BLaER1 (cell line): ENCODE measurements at regions not wholly inside any gene's neighbourhood (a gene's known extent, or its start where the extent isn't known, plus 50 kb on each side); places are given as distances from the start of the nearest gene placed in this dataset.
"Not testable (repeated sequence)": the region's sequence is repeated elsewhere in the genome, so short reads cannot be mapped to it uniquely, and the experiment has no call there.

Source experiments
- H3K27ac ChIP-seq: shearing (Covaris generic); formaldehyde crosslinking; 2 replicates; pipeline ENCODE4 v1.8.1; 2022
- H3K27me3 ChIP-seq: shearing (Covaris generic); formaldehyde crosslinking; 2 replicates; pipeline ENCODE4 v1.8.1; 2022
- H3K36me3 ChIP-seq: shearing (Covaris generic); formaldehyde crosslinking; 2 replicates; pipeline ENCODE4 v1.8.1; 2022
- H3K4me1 ChIP-seq: shearing (Covaris generic); formaldehyde crosslinking; 2 replicates; pipeline ENCODE4 v1.8.1; 2022
- H3K4me2 ChIP-seq: shearing (Covaris generic); formaldehyde crosslinking; 2 replicates; pipeline ENCODE4 v1.8.1; 2022
- H3K4me3 ChIP-seq: shearing (Covaris generic); formaldehyde crosslinking; 2 replicates; pipeline ENCODE4 v1.8.1; 2022
- H3K9ac ChIP-seq: shearing (Covaris generic); formaldehyde crosslinking; 2 replicates; pipeline ENCODE4 v1.8.1; 2022
- H3K9me3 ChIP-seq: shearing (Covaris generic); formaldehyde crosslinking; 2 replicates; pipeline ENCODE4 v1.8.1; 2022
- H4K20me1 ChIP-seq: shearing (Covaris generic); formaldehyde crosslinking; 2 replicates; pipeline ENCODE4 v1.8.1; 2022
- Cebpa-rat ChIP-seq: shearing (Covaris generic); IDR thresholded peaks from 2 replicates; pipeline ENCODE4 v1.8.1; 2022

- H3K27ac ChIP-seq = peak overlapping the region; percentile 53; the same call in 1 of the 2 replicates
- H3K36me3 ChIP-seq = no peaks in the 10 kb centered on the region
- H3K4me1 ChIP-seq = peaks cover 71% of the 10 kb centered on the region
- TF ChIP-seq Cebpa-rat = no peak
- no peak overlapping the region for H3K9ac ChIP-seq
- H4K20me1 ChIP-seq = no peaks in the 10 kb centered on the region
- H3K27me3 ChIP-seq = no peaks in the 10 kb centered on the region
- peaks cover 18% of the 10 kb centered on the region for H3K9me3 ChIP-seq
- no peak overlapping the region for H3K4me3 ChIP-seq
- H3K4me2 ChIP-seq = peak overlapping the region; percentile 58
Measured at GRCh38 chr3:177710506-177710905, 513.2 kb upstream of the TBL1XR1 start.

GRCh38 chr3:177711637-177712036, 514.4 kb upstream of the TBL1XR1 start:
- H3K4me2 ChIP-seq = peak overlapping the region; percentile 58

GRCh38 chr3:177713928-177714900, 516.9 kb upstream of the TBL1XR1 start:
- H3K4me3 ChIP-seq = no peak overlapping the region
- H3K36me3 ChIP-seq = no peaks in the 10 kb centered on the region
- peaks cover 60% of the 10 kb centered on the region for H3K4me1 ChIP-seq
- peak overlapping the region; percentile 31; the same call in 1 of the 2 replicates for H3K9ac ChIP-seq
- peaks cover 35% of the 10 kb centered on the region for H3K9me3 ChIP-seq
- H3K27me3 ChIP-seq = no peaks in the 10 kb centered on the region
- H3K4me2 ChIP-seq = peak overlapping the region; percentile 39
- H4K20me1 ChIP-seq = no peaks in the 10 kb centered on the region
- peak overlapping the region; percentile 42 for H3K27ac ChIP-seq
- no peak for TF ChIP-seq Cebpa-rat

More at GRCh38 chr3:177711637-177712036, 514.4 kb upstream of the TBL1XR1 start:
- Histone ChIP-seq H3K9me3 (peaks cover 27% of the 10 kb centered on the region), H4K20me1 (no peaks in the 10 kb centered on the region), H3K27me3 (no peaks in the 10 kb centered on the region), H3K4me1 (peaks cover 62% of the 10 kb centered on the region), H3K4me3 (no peak overlapping the region), H3K36me3 (no peaks in the 10 kb centered on the region), H3K9ac (peak overlapping the region; percentile 46; the same call in 1 of the 2 replicates), H3K27ac (peak overlapping the region; percentile 53)
- no peak for TF ChIP-seq Cebpa-rat

- Histone ChIP-seq H3K36me3 (no peaks in the 10 kb centered on the region), H4K20me1 (no peaks in the 10 kb centered on the region), H3K4me3 (no peak overlapping the region), H3K27me3 (no peaks in the 10 kb centered on the region), H3K4me2 (peak overlapping the region; percentile 39), H3K27ac (peak overlapping the region; percentile 42; the same call in 1 of the 2 replicates), H3K9ac (no peak overlapping the region), H3K9me3 (peaks cover 41% of the 10 kb centered on the region), H3K4me1 (peaks cover 60% of the 10 kb centered on the region)
- TF ChIP-seq Cebpa-rat = no peak
Measured at GRCh38 chr3:177714945-177715344, 517.7 kb upstream of the TBL1XR1 start.

GRCh38 chr3:177715980-177716379, 518.7 kb upstream of the TBL1XR1 start:
- Histone ChIP-seq H3K4me3 (no peak overlapping the region), H3K27ac (peak overlapping the region; percentile 24; the same call in 1 of the 2 replicates), H3K27me3 (no peaks in the 10 kb centered on the region), H3K9me3 (peaks cover 52% of the 10 kb centered on the region), H4K20me1 (no peaks in the 10 kb centered on the region), H3K9ac (no peak overlapping the region), H3K4me1 (peaks cover 52% of the 10 kb centered on the region), H3K4me2 (peak overlapping the region; percentile 39), H3K36me3 (no peaks in the 10 kb centered on the region)
- no peak for TF ChIP-seq Cebpa-rat

- H3K4me1 ChIP-seq = peaks cover 54% of the 10 kb centered on the region
- not testable (repeated sequence) for H3K27ac ChIP-seq, H3K9ac ChIP-seq, H4K20me1 ChIP-seq, H3K4me3 ChIP-seq, H3K27me3 ChIP-seq, H3K4me2 ChIP-seq, H3K36me3 ChIP-seq
- H3K9me3 ChIP-seq = peaks cover 53% of the 10 kb centered on the region
Measured at GRCh38 chr3:177720927-177721326, 523.6 kb upstream of the TBL1XR1 start.

- H3K36me3 ChIP-seq = no peaks in the 10 kb centered on the region
- H3K9me3 ChIP-seq = peaks cover 41% of the 10 kb centered on the region
- H3K27ac ChIP-seq = peak overlapping the region; percentile 81
Measured at GRCh38 chr3:177721864-177722785, 524.8 kb upstream of the TBL1XR1 start.

GRCh38 chr3:177724020-177724638, 526.8 kb upstream of the TBL1XR1 start:
- Histone ChIP-seq H3K9me3 (peaks cover 41% of the 10 kb centered on the region), H3K27ac (peak overlapping the region; percentile 81), H4K20me1 (no peaks in the 10 kb centered on the region), H3K36me3 (peaks cover 5% of the 10 kb centered on the region; the same call in 1 of the 2 replicates), H3K4me1 (peaks cover 76% of the 10 kb centered on the region), H3K4me3 (peak overlapping the region; percentile 56; the same call in 1 of the 2 replicates), H3K4me2 (peak overlapping the region; percentile 78), H3K27me3 (no peaks in the 10 kb centered on the region), H3K9ac (peak overlapping the region; percentile 63)
- peak; percentile 66 for TF ChIP-seq Cebpa-rat

More at GRCh38 chr3:177721864-177722785, 524.8 kb upstream of the TBL1XR1 start:
- H3K27me3 ChIP-seq = no peaks in the 10 kb centered on the region
- no peaks in the 10 kb centered on the region for H4K20me1 ChIP-seq
- H3K9ac ChIP-seq = peak overlapping the region; percentile 72
- H3K4me1 ChIP-seq = peaks cover 64% of the 10 kb centered on the region
- TF ChIP-seq Cebpa-rat = no peak
- peak overlapping the region; percentile 56 for H3K4me3 ChIP-seq
- peak overlapping the region; percentile 78 for H3K4me2 ChIP-seq

GRCh38 chr3:177725165-177725564, 527.9 kb upstream of the TBL1XR1 start:
- Histone ChIP-seq H3K9me3 (peaks cover 34% of the 10 kb centered on the region), H3K27ac (peak overlapping the region; percentile 81), H3K4me1 (peaks cover 87% of the 10 kb centered on the region), H4K20me1 (no peaks in the 10 kb centered on the region), H3K9ac (peak overlapping the region; percentile 63), H3K36me3 (peaks cover 5% of the 10 kb centered on the region; the same call in 1 of the 2 replicates), H3K4me2 (peak overlapping the region; percentile 78), H3K27me3 (no peaks in the 10 kb centered on the region), H3K4me3 (peak overlapping the region; percentile 56; the same call in 1 of the 2 replicates)
- no peak for TF ChIP-seq Cebpa-rat
